Sigmoid colon (tissue), 6 donors: ENCODE measurements at regions not wholly inside any gene's neighbourhood (a gene's known extent, or its start where the extent isn't known, plus 50 kb on each side); places are given as distances from the start of the nearest gene placed in this dataset.

ENCODE experiments used
- DNase-seq: peaks from one replicate; pipeline ENCODE4 v3.0.0-alpha.2; 2019
- H3K27ac ChIP-seq, 4 donors: fragments of 200-600 bp; sonication (generic); one replicate each; pipeline ENCODE4 v1.5.1; 2016 to 2019; ENCODE audit warnings: mild to moderate bottlenecking in 1 of 4
- H3K27me3 ChIP-seq, 3 donors: fragments of 200-600 bp; sonication (generic); one replicate each; pipeline ENCODE4 v1.5.1; 2019; ENCODE audit warnings: mild to moderate bottlenecking in 1 of 3
- H3K36me3 ChIP-seq, 4 donors: fragments of 200-600 bp; sonication (generic); one replicate each; pipeline ENCODE4 v1.5.1; 2016 to 2019
- H3K4me1 ChIP-seq, 4 donors: fragments of 200-600 bp; sonication (generic); one replicate each; pipeline ENCODE4 v1.5.1; 2017 to 2019
- H3K4me3 ChIP-seq, 4 donors: fragments of 200-600 bp; sonication (generic); one replicate each; pipeline ENCODE4 v1.5.1; 2017 to 2019; ENCODE audit warnings: mild to moderate bottlenecking in 2 of 4, moderate library complexity in 1 of 4
- H3K9me3 ChIP-seq, 4 donors: fragments of 200-600 bp in 3 of 4; sonication (generic) in 3 of 4; one replicate each; pipeline versions ENCODE4 v1.5.1 to v1.6.1; 2013 to 2019
- EP300 ChIP-seq, 4 donors: sonication (generic); formaldehyde crosslinking; IDR thresholded peaks; one replicate each; pipeline ENCODE4 v1.6.1; 2017; ENCODE audit warnings: antibody characterized with exemption in 4 of 4
- POLR2A ChIP-seq, 2 donors: fragments of 450-650 bp; IDR thresholded peaks; one replicate each; pipeline ENCODE4 v1.6.1; 2016; ENCODE audit warnings: antibody characterized with exemption in 2 of 2, mild to moderate bottlenecking in 2 of 2, moderate library complexity in 2 of 2
- POLR2AphosphoS5 ChIP-seq, 4 donors: sonication (generic); formaldehyde crosslinking; IDR thresholded peaks; one replicate each; pipeline ENCODE4 v1.6.1; 2017; ENCODE audit warnings: antibody characterized with exemption in 4 of 4
- WGBS, 2 donors: extraction: QIAGEN DNeasy Blood & Tissue Kit; methylation state at CpG; one replicate each; pipeline ENCODE4 v1.1.7; 2013; 5-methylcytosine and 5-hydroxymethylcytosine counted together
- intact Hi-C: fragments of 100-400 bp; cut with DNase I; formaldehyde crosslinking; loops from one replicate; pipeline ENCODE4 v1.15.1; 2023
- TF ChIP-seq, protein P1 (sequence below), 4 experiments: fragments of 450-650 bp in 3 of 4; fragments of 200-600 bp in 1 of 4; IDR thresholded peaks; one replicate each; pipeline ENCODE4 v1.5.1; 2016 to 2019; ENCODE audit warnings: antibody characterized with exemption in 4 of 4, mild to moderate bottlenecking in 3 of 4, moderate library complexity in 2 of 4
- donor health status: healthy with polysubstance abuse.
- donor health status: healthy.

DNA sequence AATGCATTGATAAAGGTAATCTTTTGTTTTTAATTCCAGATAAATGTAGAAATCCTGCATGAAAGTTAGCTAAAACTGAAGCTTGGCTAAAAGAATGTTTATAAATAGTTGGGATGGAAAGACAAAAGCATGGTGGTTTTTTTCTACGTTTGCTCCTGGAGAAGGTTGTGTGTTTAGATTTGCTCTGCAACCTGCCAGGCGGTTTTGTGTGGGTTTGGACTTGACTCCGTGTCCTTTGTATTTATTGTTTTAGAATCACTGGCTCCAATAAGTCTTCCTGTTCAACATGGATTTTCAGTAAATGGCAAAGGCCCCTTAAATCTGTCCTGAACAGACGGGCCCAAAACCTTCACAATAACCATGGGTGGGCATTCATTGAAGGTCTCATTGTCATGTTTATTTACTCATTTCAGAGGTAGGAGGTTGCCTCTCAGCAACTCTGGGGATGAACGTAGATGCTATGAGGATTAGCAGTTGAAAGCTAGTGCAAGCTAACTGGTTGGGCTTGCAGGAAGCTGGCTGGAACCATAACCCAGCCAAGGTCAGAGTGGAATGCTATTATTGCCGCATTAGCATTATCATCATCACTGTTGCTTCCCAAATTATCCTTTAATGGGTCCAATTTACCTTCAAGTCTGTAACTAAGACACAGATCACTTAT, 60.6 kb upstream of the ADAMTS9 start:
- Histone ChIP-seq H3K4me1 (peaks cover 0 to 40% (median 21%) of the 10 kb centered on the region in 4 donors), H3K4me3 (no peak overlapping the region), H3K9me3 (no peaks in the 10 kb centered on the region), H3K36me3 (no peaks in the 10 kb centered on the region), H3K27me3 (no peaks in the 10 kb centered on the region), H3K27ac (peak overlapping the region; percentile 17 to 52 (median 32))
- intact Hi-C loops: loop anchor here (10.0 kb wide), 1 partner anchor 214 kb away; no protein-coding TSS in a partner anchor
- no peak for DNase-seq
- WGBS, 2 donors: 77 to 83% methylated on average over 6 of the region's 6 CpGs
- TF ChIP-seq POLR2AphosphoS5 (IDR thresholded peaks at IDR 0.05) (no peak), EP300 (IDR thresholded peaks at IDR 0.05) (no peak), POLR2A (IDR thresholded peaks at IDR 0.05) (no peak)
- TF ChIP-seq, protein P1, sequence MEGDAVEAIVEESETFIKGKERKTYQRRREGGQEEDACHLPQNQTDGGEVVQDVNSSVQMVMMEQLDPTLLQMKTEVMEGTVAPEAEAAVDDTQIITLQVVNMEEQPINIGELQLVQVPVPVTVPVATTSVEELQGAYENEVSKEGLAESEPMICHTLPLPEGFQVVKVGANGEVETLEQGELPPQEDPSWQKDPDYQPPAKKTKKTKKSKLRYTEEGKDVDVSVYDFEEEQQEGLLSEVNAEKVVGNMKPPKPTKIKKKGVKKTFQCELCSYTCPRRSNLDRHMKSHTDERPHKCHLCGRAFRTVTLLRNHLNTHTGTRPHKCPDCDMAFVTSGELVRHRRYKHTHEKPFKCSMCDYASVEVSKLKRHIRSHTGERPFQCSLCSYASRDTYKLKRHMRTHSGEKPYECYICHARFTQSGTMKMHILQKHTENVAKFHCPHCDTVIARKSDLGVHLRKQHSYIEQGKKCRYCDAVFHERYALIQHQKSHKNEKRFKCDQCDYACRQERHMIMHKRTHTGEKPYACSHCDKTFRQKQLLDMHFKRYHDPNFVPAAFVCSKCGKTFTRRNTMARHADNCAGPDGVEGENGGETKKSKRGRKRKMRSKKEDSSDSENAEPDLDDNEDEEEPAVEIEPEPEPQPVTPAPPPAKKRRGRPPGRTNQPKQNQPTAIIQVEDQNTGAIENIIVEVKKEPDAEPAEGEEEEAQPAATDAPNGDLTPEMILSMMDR (IDR thresholded peaks at IDR 0.05): no peak

- WGBS, 2 donors: 88 to 96% methylated on average over 4 of the region's 4 CpGs
- H3K4me3 ChIP-seq: no peak overlapping the region
- no peaks in the 10 kb centered on the region for H3K36me3 ChIP-seq
- DNase-seq: no peak
- H3K9me3 ChIP-seq: no peaks in the 10 kb centered on the region
- H3K27ac ChIP-seq: peak overlapping the region in 3 of 4 donors; percentile 27 to 52 (median 38)
- intact Hi-C loops: loop anchor here (10.0 kb wide), 1 partner anchor 213 kb away; no protein-coding TSS in a partner anchor
- H3K27me3 ChIP-seq: no peaks in the 10 kb centered on the region
- no peak for TF ChIP-seq POLR2A (IDR thresholded peaks at IDR 0.05)
- no peak for TF ChIP-seq EP300 (IDR thresholded peaks at IDR 0.05)
- no peak for TF ChIP-seq POLR2AphosphoS5 (IDR thresholded peaks at IDR 0.05)
- TF ChIP-seq, protein P1 (IDR thresholded peaks at IDR 0.05): no peak
- H3K4me1 ChIP-seq: peaks cover 0 to 40% (median 23%) of the 10 kb centered on the region in 4 donors
These were observed 59.9 kb upstream of the ADAMTS9 start for GRCh38 chr3:64747679-64748078.

DNA sequence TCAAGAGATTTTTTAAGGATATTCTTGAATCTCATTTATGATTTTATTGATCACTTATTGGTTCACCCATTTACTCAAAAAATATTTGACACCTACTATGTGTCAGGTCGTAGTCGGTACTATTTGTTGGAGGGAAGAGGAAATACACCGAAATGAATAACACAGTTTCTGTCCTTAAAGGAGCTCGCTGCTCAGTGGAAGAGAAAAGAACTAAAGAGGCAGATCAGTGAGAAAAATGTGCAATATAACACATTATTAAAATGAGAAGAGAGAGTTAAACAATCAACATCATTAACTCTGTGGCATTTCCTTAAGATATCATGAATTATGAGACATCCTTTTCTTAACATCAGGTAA, 56.1 kb upstream of the ADAMTS9 start:
- intact Hi-C loops: loop anchor here (5.0 to 10.0 kb wide), 2 partner anchors 57 to 209 kb away; partner anchors contain the start of gene ADAMTS9
- H3K36me3 ChIP-seq: no peaks in the 10 kb centered on the region
- TF ChIP-seq, protein P1 (IDR thresholded peaks at IDR 0.05): no peak
- no peak overlapping the region for H3K4me3 ChIP-seq
- DNase-seq: no peak
- peaks cover 0 to 67% (median 45%) of the 10 kb centered on the region in 4 donors for H3K4me1 ChIP-seq
- 67 to 71% methylated on average over 4 of the region's 4 CpGs for WGBS, 2 donors
- H3K27me3 ChIP-seq: no peaks in the 10 kb centered on the region
- H3K27ac ChIP-seq: peak overlapping the region in 2 of 4 donors; percentile 58 to 63
- no peaks in the 10 kb centered on the region for H3K9me3 ChIP-seq

GRCh38 chr3:64743156-64743886, 55.5 kb upstream of the ADAMTS9 start:
- Histone ChIP-seq H3K27me3 (no peaks in the 10 kb centered on the region), H3K36me3 (no peaks in the 10 kb centered on the region), H3K4me1 (peaks cover 0 to 67% (median 42%) of the 10 kb centered on the region in 4 donors), H3K4me3 (no peak overlapping the region), H3K9me3 (no peaks in the 10 kb centered on the region), H3K27ac (peak overlapping the region; percentile 27 to 63 (median 48))
- intact Hi-C loops: loop anchor here (5.0 to 10.0 kb wide), 2 partner anchors 56 to 209 kb away; partner anchors contain the start of gene ADAMTS9
- 86 to 93% methylated on average over 5 of the region's 5 CpGs for WGBS, 2 donors
- TF ChIP-seq EP300 (IDR thresholded peaks at IDR 0.05): no peak
- TF ChIP-seq, protein P1 (IDR thresholded peaks at IDR 0.05): no peak
- TF ChIP-seq POLR2A (IDR thresholded peaks at IDR 0.05): no peak
- no peak for TF ChIP-seq POLR2AphosphoS5 (IDR thresholded peaks at IDR 0.05)
- DNase-seq: no peak
